IMR-90 (cell line): ENCODE measurements at regions not wholly inside any gene's neighbourhood (a gene's known extent, or its start where the extent isn't known, plus 50 kb on each side); places are given as distances from the start of the nearest gene placed in this dataset.
A peak's percentile ranks its signal among the peaks of the same experiment; 100 is the strongest.

Source experiments
- ATAC-seq: fragments of 200-7000 bp; cut with Tn5 transposase; 2 replicates; pipeline ENCODE4 v1.9.1; 2020; ENCODE audit warnings: low read depth, mild to moderate bottlenecking, moderate library complexity
- BruUV-seq: library from RNA; stranded (reverse); fragments of 400-500 nt; replicated peaks from 2 replicates; lab custom pipeline; 2021; lab: Mats Ljungman, UMichigan
- CTCF ChIA-PET: fragments of 300-600 bp; formaldehyde crosslinking; extraction: SDS; loops from one replicate; lab custom pipeline; 2021; ENCODE audit warnings: antibody characterized with exemption; lab: Yijun Ruan, JAX
- POLR2A ChIA-PET: fragments of 300-600 bp; sonication (Branson Sonifier 250); formaldehyde crosslinking; loops from one replicate; lab custom pipeline; 2022; ENCODE audit warnings: antibody characterized with exemption; ENCODE audit not compliant: unreplicated experiment; lab: Charles Lee
- DNase-seq: peaks from one replicate; pipeline ENCODE4 v3.0.0; 2013
- H2AFZ ChIP-seq: replicated peaks from 2 replicates; pipeline ENCODE3; 2013; ENCODE audit warnings: low read length, mild to moderate bottlenecking; ENCODE audit not compliant: poor library complexity
- H2AK5ac ChIP-seq: 2 replicates; pipeline ENCODE4 v1.6.1; 2013; ENCODE audit warnings: low read depth, low read length, inconsistent platforms
- H2AK9ac ChIP-seq: replicated peaks from 2 replicates; pipeline ENCODE3; 2013; ENCODE audit warnings: mild to moderate bottlenecking, low read depth, low read length, moderate library complexity; ENCODE audit not compliant: poor library complexity
- H2BK120ac ChIP-seq: 2 replicates; pipeline ENCODE4 v1.6.1; 2013; ENCODE audit warnings: low read depth, low read length, inconsistent platforms
- H2BK15ac ChIP-seq: 3 replicates; pipeline ENCODE4 v1.6.1; 2013; ENCODE audit warnings: low read depth, low read length, inconsistent platforms
- H2BK20ac ChIP-seq: 2 replicates; pipeline ENCODE4 v1.6.1; 2013; ENCODE audit warnings: low read depth, mild to moderate bottlenecking, inconsistent platforms, low read length, moderate library complexity
- H2BK5ac ChIP-seq: 2 replicates; pipeline ENCODE4 v1.6.1; 2013; ENCODE audit warnings: mild to moderate bottlenecking, low read depth, low read length, inconsistent platforms; ENCODE audit not compliant: poor library complexity, severe bottlenecking
- H3K14ac ChIP-seq: replicated peaks from 2 replicates; pipeline ENCODE4 v1.6.1; 2013; ENCODE audit warnings: low read depth, low read length, inconsistent platforms
- H3K18ac ChIP-seq: 2 replicates; pipeline ENCODE4 v1.6.1; 2013; ENCODE audit warnings: low read depth, low read length, control low read depth
- H3K23ac ChIP-seq: 2 replicates; pipeline ENCODE4 v1.6.1; 2013; ENCODE audit warnings: low read depth, low read length, inconsistent platforms
- H3K27ac ChIP-seq: 2 replicates; pipeline ENCODE4 v1.5.1; 2013; ENCODE audit warnings: mild to moderate bottlenecking, control low read depth, low read length; ENCODE audit not compliant: insufficient read depth
- H3K27me3 ChIP-seq: 2 replicates; pipeline ENCODE4 v1.6.1; 2013; ENCODE audit warnings: low read length; ENCODE audit not compliant: control insufficient read depth, insufficient read depth
- H3K36me3 ChIP-seq: 2 replicates; pipeline ENCODE4 v1.6.1; 2013; ENCODE audit warnings: low read length, mixed read lengths; ENCODE audit not compliant: control insufficient read depth, insufficient read depth
- H3K4ac ChIP-seq: 2 replicates; pipeline ENCODE4 v1.6.1; 2013; ENCODE audit warnings: low read depth, low read length, inconsistent platforms
- H3K4me1 ChIP-seq: 2 replicates; pipeline ENCODE4 v1.6.1; 2013; ENCODE audit warnings: low read length, mixed read lengths; ENCODE audit not compliant: control insufficient read depth, insufficient read depth
- H3K4me2 ChIP-seq: 2 replicates; pipeline ENCODE4 v1.6.1; 2013; ENCODE audit warnings: low read depth, mild to moderate bottlenecking, control low read depth, low read length, moderate library complexity
- H3K4me3 ChIP-seq: 2 replicates; pipeline ENCODE4 v1.5.1; 2013; ENCODE audit warnings: low read depth, mild to moderate bottlenecking, control low read depth, low read length, moderate library complexity; ENCODE audit not compliant: insufficient read depth
- H3K56ac ChIP-seq: 2 replicates; pipeline ENCODE4 v1.6.1; 2013; ENCODE audit warnings: low read length, inconsistent platforms; ENCODE audit not compliant: insufficient read depth; ENCODE audit errors: extremely low read depth
- H3K79me1 ChIP-seq, 2 experiments: 2 replicates each; pipeline ENCODE4 v1.6.1; 2013; ENCODE audit warnings: low read length in 2 of 2, inconsistent platforms in 1 of 2, low read depth in 1 of 2
- H3K9ac ChIP-seq: 2 replicates; pipeline ENCODE4 v1.6.1; 2013; ENCODE audit warnings: low read depth, low read length, control low read depth
- H3K9me1 ChIP-seq: 2 replicates; pipeline ENCODE4 v1.6.1; 2013; ENCODE audit warnings: low read length, inconsistent platforms; ENCODE audit not compliant: insufficient read depth
- H3K9me3 ChIP-seq: 2 replicates; pipeline ENCODE4 v1.6.1; 2013; ENCODE audit warnings: low read length; ENCODE audit not compliant: control insufficient read depth, insufficient read depth
- H4K20me1 ChIP-seq: 2 replicates; pipeline ENCODE4 v1.6.1; 2013; ENCODE audit warnings: low read length, inconsistent platforms; ENCODE audit not compliant: insufficient read depth
- H4K5ac ChIP-seq: 2 replicates; pipeline ENCODE4 v1.6.1; 2013; ENCODE audit warnings: mild to moderate bottlenecking, low read depth, low read length, control low read depth
- H4K8ac ChIP-seq, 2 experiments: 2 replicates each; pipeline ENCODE4 v1.6.1; 2013; ENCODE audit warnings: low read depth in 2 of 2, low read length in 2 of 2, control low read depth in 1 of 2, inconsistent platforms in 1 of 2
- H4K91ac ChIP-seq: 2 replicates; pipeline ENCODE4 v1.6.1; 2013; ENCODE audit warnings: low read depth, low read length, inconsistent platforms; ENCODE audit not compliant: insufficient read depth
- BHLHE40 ChIP-seq: fragments of 150-350 bp; IDR thresholded peaks from 2 replicates; pipeline ENCODE4 v1.6.1; 2016; ENCODE audit warnings: mild to moderate bottlenecking, low read depth, low read length
- MAFK ChIP-seq: IDR thresholded peaks from 2 replicates; pipeline ENCODE4 v1.6.1; 2012; ENCODE audit warnings: low read depth, low read length, improper control_type of control experiment
- MAZ ChIP-seq: IDR thresholded peaks from 2 replicates; pipeline ENCODE4 v1.6.1; 2012; ENCODE audit warnings: low read depth, mild to moderate bottlenecking, low read length, improper control_type of control experiment, moderate library complexity, borderline replicate concordance
- POLR2A ChIP-seq: IDR thresholded peaks from 2 replicates; pipeline ENCODE4 v1.6.1; 2012; ENCODE audit warnings: mild to moderate bottlenecking, low read depth, low read length
- RFX5 ChIP-seq: IDR thresholded peaks from 2 replicates; pipeline ENCODE4 v1.8.0; 2012; ENCODE audit warnings: low read depth, mild to moderate bottlenecking, low read length, moderate library complexity
- SMC3 ChIP-seq: fragments of 150-350 bp; IDR thresholded peaks from 2 replicates; pipeline ENCODE4 v1.6.1; 2016; ENCODE audit warnings: low read depth, mild to moderate bottlenecking, antibody characterized with exemption, low read length, moderate library complexity
- WGBS, 2 experiments: methylation state at CpG; one replicate each; pipeline versions ENCODE4 v1.1.5 to v1.1.7; 2013; ENCODE audit warnings: missing lambda C conversion rate in 2 of 2; ENCODE audit not compliant: insufficient read length in 1 of 2; ENCODE audit errors: extremely low coverage in 2 of 2; 5-methylcytosine and 5-hydroxymethylcytosine counted together
- dilution Hi-C: fragments of 300-500 bp; cut with HindIII; formaldehyde crosslinking; loops from one replicate; pipeline ENCODE4 v1.14.3; 2018; ENCODE audit warnings: low sequenced_read_pairs; ENCODE audit not compliant: unreplicated experiment
- in situ Hi-C: fragments of 300-500 bp; cut with MboI; formaldehyde crosslinking; loops from 3 replicates; pipeline ENCODE4 v1.14.3; 2019; ENCODE audit warnings: low sequenced_read_pairs, inconsistent platforms, mixed read lengths
- intact Hi-C: fragments of 100-400 bp; cut with micrococcal nuclease; formaldehyde crosslinking; loops from 2 replicates; pipeline ENCODE4 v1.10.0; 2022
- TF ChIP-seq, protein P1 (sequence below): fragments of 150-350 bp; IDR thresholded peaks from 2 replicates; pipeline ENCODE4 v1.6.1; 2016; ENCODE audit warnings: low read depth, mild to moderate bottlenecking, low read length, moderate library complexity, borderline replicate concordance
- TF ChIP-seq, protein P2 (sequence below): conservative IDR thresholded peaks from 2 replicates; pipeline ENCODE4 v1.5.1; 2012; ENCODE audit warnings: mild to moderate bottlenecking, low read depth, low read length, improper control_type of control experiment
- TF ChIP-seq, protein P3 (sequence below): fragments of 150-350 bp; IDR thresholded peaks from 2 replicates; pipeline ENCODE4 v1.6.1; 2017; ENCODE audit warnings: mild to moderate bottlenecking, antibody characterized with exemption, low read length, low read depth

DNA sequence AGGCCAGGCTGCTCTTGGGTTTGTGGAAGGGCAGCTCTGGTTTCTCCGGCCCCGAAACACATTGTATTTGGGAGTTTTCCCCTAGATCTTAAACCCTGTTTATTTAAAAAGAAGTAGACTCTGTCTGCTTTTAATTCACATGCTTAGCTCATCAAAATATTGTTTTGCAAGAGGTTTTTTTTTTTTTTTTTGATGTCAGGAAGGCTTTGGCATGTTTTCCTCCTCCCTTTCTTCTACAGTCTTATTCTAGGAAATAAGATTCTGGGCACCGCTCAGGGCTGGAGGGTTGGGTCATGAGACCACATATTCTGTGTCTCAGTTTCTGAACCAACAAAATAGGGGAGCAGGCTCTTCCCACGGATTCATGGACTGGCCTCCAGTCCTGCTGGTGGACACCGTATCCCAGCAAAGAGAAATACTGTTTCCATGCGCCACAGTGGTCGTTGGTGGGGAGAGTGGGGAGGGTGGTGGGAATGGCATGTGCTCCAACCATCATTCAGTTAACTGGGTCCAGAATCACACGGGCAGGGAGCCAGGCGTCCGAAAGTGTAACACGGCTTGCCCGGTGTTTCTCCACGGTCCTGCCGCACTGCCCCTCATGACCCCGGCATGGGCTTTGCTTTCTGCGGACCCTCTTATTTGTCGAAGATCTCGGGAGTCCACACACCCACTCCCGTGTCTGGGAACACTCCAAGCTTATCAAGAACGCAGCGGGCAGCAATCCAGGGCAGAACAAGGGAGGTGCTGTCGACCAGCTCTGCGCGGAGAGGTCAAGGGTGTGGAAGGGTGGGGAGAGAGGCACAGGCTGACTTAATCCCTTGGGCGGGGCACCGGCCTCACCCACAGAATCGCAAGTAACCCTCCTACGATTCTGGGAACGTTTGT is 176.7 kb downstream of the GLI2 start:
- in situ Hi-C loops: no loop called here
- DNase-seq: peak; percentile 66
- TF ChIP-seq, protein P1, sequence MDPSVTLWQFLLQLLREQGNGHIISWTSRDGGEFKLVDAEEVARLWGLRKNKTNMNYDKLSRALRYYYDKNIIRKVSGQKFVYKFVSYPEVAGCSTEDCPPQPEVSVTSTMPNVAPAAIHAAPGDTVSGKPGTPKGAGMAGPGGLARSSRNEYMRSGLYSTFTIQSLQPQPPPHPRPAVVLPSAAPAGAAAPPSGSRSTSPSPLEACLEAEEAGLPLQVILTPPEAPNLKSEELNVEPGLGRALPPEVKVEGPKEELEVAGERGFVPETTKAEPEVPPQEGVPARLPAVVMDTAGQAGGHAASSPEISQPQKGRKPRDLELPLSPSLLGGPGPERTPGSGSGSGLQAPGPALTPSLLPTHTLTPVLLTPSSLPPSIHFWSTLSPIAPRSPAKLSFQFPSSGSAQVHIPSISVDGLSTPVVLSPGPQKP: no peak
- TF ChIP-seq MAFK (peak; percentile 85), RFX5 (no peak), MAZ (0 out of 2 replicates have a peak, but pooled peaks have one; percentile 8), POLR2A (no peak), BHLHE40 (peak; percentile 51), SMC3 (no peak)
- TF ChIP-seq, protein P2, sequence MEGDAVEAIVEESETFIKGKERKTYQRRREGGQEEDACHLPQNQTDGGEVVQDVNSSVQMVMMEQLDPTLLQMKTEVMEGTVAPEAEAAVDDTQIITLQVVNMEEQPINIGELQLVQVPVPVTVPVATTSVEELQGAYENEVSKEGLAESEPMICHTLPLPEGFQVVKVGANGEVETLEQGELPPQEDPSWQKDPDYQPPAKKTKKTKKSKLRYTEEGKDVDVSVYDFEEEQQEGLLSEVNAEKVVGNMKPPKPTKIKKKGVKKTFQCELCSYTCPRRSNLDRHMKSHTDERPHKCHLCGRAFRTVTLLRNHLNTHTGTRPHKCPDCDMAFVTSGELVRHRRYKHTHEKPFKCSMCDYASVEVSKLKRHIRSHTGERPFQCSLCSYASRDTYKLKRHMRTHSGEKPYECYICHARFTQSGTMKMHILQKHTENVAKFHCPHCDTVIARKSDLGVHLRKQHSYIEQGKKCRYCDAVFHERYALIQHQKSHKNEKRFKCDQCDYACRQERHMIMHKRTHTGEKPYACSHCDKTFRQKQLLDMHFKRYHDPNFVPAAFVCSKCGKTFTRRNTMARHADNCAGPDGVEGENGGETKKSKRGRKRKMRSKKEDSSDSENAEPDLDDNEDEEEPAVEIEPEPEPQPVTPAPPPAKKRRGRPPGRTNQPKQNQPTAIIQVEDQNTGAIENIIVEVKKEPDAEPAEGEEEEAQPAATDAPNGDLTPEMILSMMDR: no peak
- TF ChIP-seq, protein P3, sequence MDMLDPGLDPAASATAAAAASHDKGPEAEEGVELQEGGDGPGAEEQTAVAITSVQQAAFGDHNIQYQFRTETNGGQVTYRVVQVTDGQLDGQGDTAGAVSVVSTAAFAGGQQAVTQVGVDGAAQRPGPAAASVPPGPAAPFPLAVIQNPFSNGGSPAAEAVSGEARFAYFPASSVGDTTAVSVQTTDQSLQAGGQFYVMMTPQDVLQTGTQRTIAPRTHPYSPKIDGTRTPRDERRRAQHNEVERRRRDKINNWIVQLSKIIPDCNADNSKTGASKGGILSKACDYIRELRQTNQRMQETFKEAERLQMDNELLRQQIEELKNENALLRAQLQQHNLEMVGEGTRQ: no peak
- Histone ChIP-seq H4K5ac (peak overlapping the region; percentile 33), H3K4me1 (peaks cover 52% of the 10 kb centered on the region), H3K23ac (peak overlapping the region; percentile 91), H2BK5ac (peak overlapping the region; percentile 73), H4K91ac (peak overlapping the region; percentile 94), H3K4me2 (peak overlapping the region; percentile 27), H3K4ac (peak overlapping the region; percentile 89), H3K9me1 (peaks cover 79% of the 10 kb centered on the region), H2AK9ac (peak overlapping the region; percentile 94), H3K79me1 (peaks cover 52 to 95% of the 10 kb centered on the region in 2 experiments), H3K56ac (peak overlapping the region; percentile 50; the same call in 1 of the 2 replicates), H4K8ac (peak overlapping the region; percentile 22 to 60; a peak in 3 of 4 replicates), H2BK20ac (peak overlapping the region; percentile 82), H2AFZ (peak overlapping the region; percentile 47), H3K9ac (peak overlapping the region; percentile 8; the same call in 1 of the 2 replicates), H3K9me3 (no peaks in the 10 kb centered on the region), H3K36me3 (no peaks in the 10 kb centered on the region; the same call in 1 of the 2 replicates), H3K27me3 (no peaks in the 10 kb centered on the region), H3K18ac (peak overlapping the region; percentile 51), H3K27ac (peak overlapping the region; percentile 78), H3K4me3 (no peak overlapping the region), H2AK5ac (peak overlapping the region; percentile 88), H3K14ac (peak overlapping the region; percentile 86), H4K20me1 (peaks cover 38% of the 10 kb centered on the region), H2BK120ac (peak overlapping the region; percentile 74), H2BK15ac (peak overlapping the region; percentile 91)
- POLR2A ChIA-PET: interaction anchor here (0.7 to 1.1 kb wide), 2 partner anchors 13 to 17 kb away, joined by 9 to 10 read pairs; no protein-coding TSS in a partner anchor
- no TSS peak for BruUV-seq
- intact Hi-C loops: no loop called here
- peak; percentile 12 for ATAC-seq
- CTCF ChIA-PET: interaction anchor here (0.6 to 0.7 kb wide), 3 partner anchors 20 to 93 kb away, joined by 3 read pairs; no protein-coding TSS in a partner anchor
- dilution Hi-C loops: no loop called here
- WGBS, 2 experiments: 36% methylated on average over 2 of the region's 29 CpGs; no CpG with 5 or more reads in 1 of the 2 experiments
